LNCaP clone FGC (cell line): ENCODE measurements at regions not wholly inside any gene's neighbourhood (a gene's known extent, or its start where the extent isn't known, plus 50 kb on each side); places are given as distances from the start of the nearest gene placed in this dataset.

Experiments
- DNase-seq: peaks from one replicate; pipeline ENCODE4 v3.0.0-alpha.2; 2011; ENCODE audit warnings: low read depth
- H3K4me3 ChIP-seq: 2 replicates; pipeline ENCODE4 v1.5.1; 2011; ENCODE audit warnings: mild to moderate bottlenecking, low read depth, low read length, control low read depth
- TF ChIP-seq, protein P1 (sequence below): IDR thresholded peaks from 2 replicates; pipeline ENCODE4 v1.5.1; 2012; ENCODE audit warnings: mild to moderate bottlenecking; ENCODE audit not compliant: control insufficient read depth, insufficient read depth; ENCODE audit errors: extremely low read depth

- DNase-seq: no peak
- TF ChIP-seq, protein P1, sequence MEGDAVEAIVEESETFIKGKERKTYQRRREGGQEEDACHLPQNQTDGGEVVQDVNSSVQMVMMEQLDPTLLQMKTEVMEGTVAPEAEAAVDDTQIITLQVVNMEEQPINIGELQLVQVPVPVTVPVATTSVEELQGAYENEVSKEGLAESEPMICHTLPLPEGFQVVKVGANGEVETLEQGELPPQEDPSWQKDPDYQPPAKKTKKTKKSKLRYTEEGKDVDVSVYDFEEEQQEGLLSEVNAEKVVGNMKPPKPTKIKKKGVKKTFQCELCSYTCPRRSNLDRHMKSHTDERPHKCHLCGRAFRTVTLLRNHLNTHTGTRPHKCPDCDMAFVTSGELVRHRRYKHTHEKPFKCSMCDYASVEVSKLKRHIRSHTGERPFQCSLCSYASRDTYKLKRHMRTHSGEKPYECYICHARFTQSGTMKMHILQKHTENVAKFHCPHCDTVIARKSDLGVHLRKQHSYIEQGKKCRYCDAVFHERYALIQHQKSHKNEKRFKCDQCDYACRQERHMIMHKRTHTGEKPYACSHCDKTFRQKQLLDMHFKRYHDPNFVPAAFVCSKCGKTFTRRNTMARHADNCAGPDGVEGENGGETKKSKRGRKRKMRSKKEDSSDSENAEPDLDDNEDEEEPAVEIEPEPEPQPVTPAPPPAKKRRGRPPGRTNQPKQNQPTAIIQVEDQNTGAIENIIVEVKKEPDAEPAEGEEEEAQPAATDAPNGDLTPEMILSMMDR: no peak
- no peak overlapping the region for H3K4me3 ChIP-seq
Measured at GRCh38 chr16:16907089-16907488, 528.1 kb downstream of the NPIPA7 start.

GRCh38 chr16:16908077-16908476 lies 529.1 kb downstream of the NPIPA7 start:
- no peak overlapping the region for H3K4me3 ChIP-seq
- TF ChIP-seq, protein P1: no peak
- no peak for DNase-seq

DNA sequence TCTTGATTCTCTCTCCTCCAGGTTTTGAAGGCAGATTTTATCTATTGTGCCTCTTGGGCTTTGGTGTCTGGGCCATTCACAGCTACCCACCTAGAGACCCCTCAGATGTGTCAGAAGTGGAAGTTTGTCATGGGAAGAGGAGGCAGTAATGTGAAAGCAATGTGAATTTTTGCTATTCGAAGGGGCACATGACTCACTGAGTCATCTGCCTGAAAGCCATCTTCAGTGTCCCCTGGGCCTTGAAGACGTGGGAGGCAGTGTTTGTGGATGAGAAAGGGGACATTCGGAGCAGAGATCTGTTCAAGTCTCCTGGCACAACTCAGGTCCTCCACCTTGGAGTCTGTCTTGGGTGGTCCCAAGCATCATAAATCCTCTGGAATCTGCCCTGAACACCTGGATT lies 530.2 kb downstream of the NPIPA7 start:
- TF ChIP-seq, protein P1: no peak
- no peak overlapping the region for H3K4me3 ChIP-seq
- DNase-seq: no peak

DNA sequence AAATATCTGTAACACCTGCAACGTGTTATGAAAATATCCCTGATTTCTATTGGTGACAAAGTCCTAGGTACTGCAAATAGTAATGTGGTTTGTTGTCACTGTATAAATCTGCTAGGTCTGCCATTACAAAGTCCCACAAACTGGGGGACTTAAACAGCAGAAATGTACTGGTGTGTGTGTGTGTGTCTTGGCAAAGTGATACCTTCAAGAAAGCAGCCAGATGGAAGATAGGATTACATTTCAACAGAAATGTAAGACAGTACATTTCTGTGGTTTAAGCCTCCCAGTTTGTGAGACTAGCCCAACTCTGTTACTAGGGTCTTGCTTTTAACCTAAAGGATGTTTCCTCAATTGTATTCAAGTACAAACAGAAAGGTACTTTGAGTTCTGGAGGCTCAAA lies 531.7 kb downstream of the NPIPA7 start:
- TF ChIP-seq, protein P1: no peak
- H3K4me3 ChIP-seq: no peak overlapping the region
- DNase-seq: no peak

- H3K4me3 ChIP-seq: no peak overlapping the region
- DNase-seq: no peak
- TF ChIP-seq, protein P1: no peak
Measured at GRCh38 chr16:16915771-16916170, 536.8 kb downstream of the NPIPA7 start.

- TF ChIP-seq, protein P1: no peak
- DNase-seq: no peak
- no peak overlapping the region for H3K4me3 ChIP-seq
Measured at GRCh38 chr16:16917191-16917785, 538.3 kb downstream of the NPIPA7 start.

- H3K4me3 ChIP-seq: no peak overlapping the region
- DNase-seq: no peak
- TF ChIP-seq, protein P1: no peak
Measured at GRCh38 chr16:16923479-16923878, 544.5 kb downstream of the NPIPA7 start.
